Type B pancreatic cell (in vitro differentiated cells): ENCODE measurements at regions not wholly inside any gene's neighbourhood (a gene's known extent, or its start where the extent isn't known, plus 50 kb on each side); places are given as distances from the start of the nearest gene placed in this dataset.

Source experiments
- DNase-seq: peaks from one replicate; pipeline ENCODE4 v3.0.0; 2021; ENCODE audit warnings: mixed read lengths; ENCODE audit not compliant: unreplicated experiment; ENCODE audit errors: extremely low spot score
- H3K27ac Mint-ChIP-seq: 2 replicates; pipeline ENCODE4 v1.8.0; 2021; ENCODE audit warnings: mild to moderate bottlenecking, mixed read lengths
- H3K27me3 Mint-ChIP-seq: 2 replicates; pipeline ENCODE4 v1.8.0; 2021; ENCODE audit warnings: mixed read lengths
- H3K36me3 Mint-ChIP-seq: 2 replicates; pipeline ENCODE4 v1.8.0; 2021; ENCODE audit warnings: mixed read lengths
- H3K4me1 Mint-ChIP-seq: one replicate; pipeline ENCODE4 v1.8.0; 2021; ENCODE audit warnings: mixed read lengths; ENCODE audit not compliant: unreplicated experiment
- H3K4me3 Mint-ChIP-seq: 2 replicates; pipeline ENCODE4 v1.8.0; 2021; ENCODE audit warnings: mild to moderate bottlenecking, mixed read lengths
- H3K9me3 Mint-ChIP-seq: 2 replicates; pipeline ENCODE4 v1.8.0; 2021; ENCODE audit warnings: mixed read lengths
- TF ChIP-seq, protein P1 (sequence below): fragments of 200-600 bp; sonication (generic); conservative IDR thresholded peaks from 2 replicates; pipeline ENCODE4 v1.5.0; 2021; ENCODE audit warnings: antibody characterized with exemption, mild to moderate bottlenecking

DNA sequence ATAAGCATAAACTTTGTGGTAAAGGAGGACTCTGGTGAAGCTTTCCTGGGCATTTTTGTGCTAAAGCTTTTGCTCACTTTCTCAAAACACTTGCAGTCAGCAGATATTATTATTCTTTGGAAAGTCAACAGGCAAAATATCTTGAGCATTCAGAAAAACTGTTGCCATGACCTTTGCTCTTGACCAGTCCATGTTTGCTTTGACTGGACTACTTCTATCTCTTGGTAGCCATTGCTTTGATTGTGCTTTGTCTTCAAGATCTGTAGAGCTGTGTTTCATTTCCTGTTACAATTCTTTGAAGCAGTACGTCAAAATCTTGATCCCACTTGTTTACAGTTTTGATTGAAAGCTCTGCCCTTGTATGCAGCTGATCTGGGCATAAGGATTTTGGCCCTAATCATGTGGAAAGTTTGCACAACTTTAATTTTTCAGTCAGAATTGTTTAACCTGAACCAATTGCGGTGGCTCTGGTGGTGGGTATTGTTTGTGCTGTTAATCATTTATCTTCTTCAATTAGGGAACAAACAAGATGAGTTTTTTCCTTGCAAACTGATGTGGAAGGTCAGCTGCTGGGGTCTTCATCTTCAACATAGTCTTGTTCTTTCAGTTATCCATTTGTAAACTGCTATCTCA lies 121.5 kb upstream of the NUDT6 start:
- peaks cover 37% of the 10 kb centered on the region for H3K36me3 Mint-ChIP-seq
- H3K27ac Mint-ChIP-seq = no peak overlapping the region
- TF ChIP-seq, protein P1, sequence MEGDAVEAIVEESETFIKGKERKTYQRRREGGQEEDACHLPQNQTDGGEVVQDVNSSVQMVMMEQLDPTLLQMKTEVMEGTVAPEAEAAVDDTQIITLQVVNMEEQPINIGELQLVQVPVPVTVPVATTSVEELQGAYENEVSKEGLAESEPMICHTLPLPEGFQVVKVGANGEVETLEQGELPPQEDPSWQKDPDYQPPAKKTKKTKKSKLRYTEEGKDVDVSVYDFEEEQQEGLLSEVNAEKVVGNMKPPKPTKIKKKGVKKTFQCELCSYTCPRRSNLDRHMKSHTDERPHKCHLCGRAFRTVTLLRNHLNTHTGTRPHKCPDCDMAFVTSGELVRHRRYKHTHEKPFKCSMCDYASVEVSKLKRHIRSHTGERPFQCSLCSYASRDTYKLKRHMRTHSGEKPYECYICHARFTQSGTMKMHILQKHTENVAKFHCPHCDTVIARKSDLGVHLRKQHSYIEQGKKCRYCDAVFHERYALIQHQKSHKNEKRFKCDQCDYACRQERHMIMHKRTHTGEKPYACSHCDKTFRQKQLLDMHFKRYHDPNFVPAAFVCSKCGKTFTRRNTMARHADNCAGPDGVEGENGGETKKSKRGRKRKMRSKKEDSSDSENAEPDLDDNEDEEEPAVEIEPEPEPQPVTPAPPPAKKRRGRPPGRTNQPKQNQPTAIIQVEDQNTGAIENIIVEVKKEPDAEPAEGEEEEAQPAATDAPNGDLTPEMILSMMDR = no peak
- no peak for DNase-seq
- no peaks in the 10 kb centered on the region for H3K27me3 Mint-ChIP-seq
- H3K4me1 Mint-ChIP-seq = no peaks in the 10 kb centered on the region
- H3K4me3 Mint-ChIP-seq = no peak overlapping the region
- H3K9me3 Mint-ChIP-seq = peaks cover 29% of the 10 kb centered on the region

DNA sequence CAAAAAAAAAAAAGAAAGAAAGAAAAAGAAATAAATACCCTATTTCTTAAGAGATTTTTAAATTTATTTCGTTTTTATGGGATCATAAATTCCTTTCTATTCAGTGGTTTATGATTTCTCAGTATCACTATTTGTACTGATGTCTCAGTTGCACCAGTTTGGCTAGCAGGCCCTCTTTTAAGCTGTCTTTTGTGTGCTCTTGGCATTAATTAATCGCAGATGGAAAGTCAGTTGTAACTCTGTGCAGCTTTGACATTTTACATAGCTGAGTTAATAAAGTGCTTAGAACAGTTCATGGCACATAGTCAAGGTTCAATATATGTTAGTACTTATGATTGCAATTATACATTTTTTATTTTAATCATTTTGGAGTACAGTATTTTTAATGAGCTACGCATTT lies 123.7 kb upstream of the NUDT6 start:
- Mint-ChIP-seq H3K4me1 (no peaks in the 10 kb centered on the region), H3K27me3 (no peaks in the 10 kb centered on the region), H3K9me3 (peaks cover 37% of the 10 kb centered on the region), H3K27ac (no peak overlapping the region), H3K4me3 (no peak overlapping the region), H3K36me3 (peaks cover 39% of the 10 kb centered on the region)
- TF ChIP-seq, protein P1 = no peak
- DNase-seq = no peak

DNA sequence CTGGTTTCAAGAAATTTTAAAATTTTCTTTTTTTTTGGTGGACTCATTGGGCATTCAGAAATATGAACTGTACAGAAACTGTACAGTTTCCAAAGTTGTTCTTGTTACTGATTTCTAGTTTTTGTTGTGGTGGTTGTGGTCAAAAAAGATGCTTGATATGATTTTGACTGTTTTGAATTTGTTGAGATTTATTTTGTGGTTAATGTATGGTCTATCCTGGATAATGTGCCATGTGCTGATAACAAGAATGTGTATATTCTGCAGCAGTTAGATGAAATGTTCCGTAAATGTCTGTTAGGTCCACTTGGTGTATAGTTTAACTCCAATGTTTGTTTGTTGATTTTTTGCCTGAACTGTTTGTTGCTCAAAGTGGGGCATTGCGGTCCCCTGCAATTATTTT lies 127.6 kb upstream of the NUDT6 start:
- Mint-ChIP-seq H3K27ac (no peak overlapping the region), H3K9me3 (peaks cover 35% of the 10 kb centered on the region), H3K27me3 (no peaks in the 10 kb centered on the region), H3K36me3 (peaks cover 41% of the 10 kb centered on the region), H3K4me1 (no peaks in the 10 kb centered on the region), H3K4me3 (no peak overlapping the region)
- TF ChIP-seq, protein P1 = no peak
- no peak for DNase-seq

DNA sequence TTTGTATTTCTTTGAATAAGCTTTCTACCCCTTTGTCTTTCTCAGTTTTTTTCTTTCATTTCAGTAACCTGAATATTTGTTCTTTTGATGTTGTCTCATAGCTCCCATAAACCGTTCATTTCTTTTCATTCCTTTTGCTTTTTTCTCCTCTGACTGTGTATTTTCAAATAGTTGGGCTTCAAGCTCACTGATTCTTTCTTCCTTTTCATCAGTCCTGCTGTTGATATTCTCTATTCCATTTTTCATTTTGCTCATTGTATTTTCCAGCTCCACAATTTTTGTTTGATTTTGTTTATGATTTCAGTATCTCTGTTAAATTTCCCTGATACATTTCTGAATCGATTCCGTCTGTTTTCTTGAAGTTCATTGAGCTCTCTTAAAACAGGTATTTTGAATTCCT lies 129.6 kb upstream of the NUDT6 start:
- Mint-ChIP-seq H3K27me3 (no peaks in the 10 kb centered on the region), H3K9me3 (peaks cover 29% of the 10 kb centered on the region), H3K4me1 (no peaks in the 10 kb centered on the region), H3K27ac (no peak overlapping the region), H3K36me3 (peaks cover 34% of the 10 kb centered on the region), H3K4me3 (no peak overlapping the region)
- DNase-seq = no peak
- TF ChIP-seq, protein P1 = no peak

DNA sequence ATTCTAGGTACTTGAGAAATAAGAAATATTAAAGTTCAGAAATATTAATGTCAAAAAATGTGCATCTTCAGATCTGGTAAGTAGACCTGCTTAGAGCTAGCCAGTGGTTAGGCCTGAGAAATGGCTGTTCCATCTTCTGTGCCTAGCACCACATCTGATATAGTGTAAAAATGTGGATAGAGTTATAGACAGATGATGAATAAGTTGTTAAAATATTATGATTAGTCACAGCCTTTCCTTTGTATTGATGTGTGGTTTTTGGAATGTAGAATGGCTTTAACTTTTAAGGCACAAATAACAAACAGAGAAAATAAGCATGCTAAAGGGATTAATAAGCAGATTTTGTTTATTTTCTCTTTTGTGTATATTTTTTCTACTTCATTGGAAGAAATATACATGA lies 133.5 kb upstream of the NUDT6 start:
- H3K4me3 Mint-ChIP-seq = no peak overlapping the region
- peaks cover 9% of the 10 kb centered on the region for H3K9me3 Mint-ChIP-seq
- H3K36me3 Mint-ChIP-seq = peaks cover 36% of the 10 kb centered on the region
- no peaks in the 10 kb centered on the region for H3K4me1 Mint-ChIP-seq
- no peak overlapping the region for H3K27ac Mint-ChIP-seq
- H3K27me3 Mint-ChIP-seq = no peaks in the 10 kb centered on the region
- TF ChIP-seq, protein P1 = no peak
- DNase-seq = no peak
